ENCODE measurements at regions not wholly inside any gene's neighbourhood (a gene's known extent, or its start where the extent isn't known, plus 50 kb on each side); places are given as distances from the start of the nearest gene placed in this dataset.

DNA sequence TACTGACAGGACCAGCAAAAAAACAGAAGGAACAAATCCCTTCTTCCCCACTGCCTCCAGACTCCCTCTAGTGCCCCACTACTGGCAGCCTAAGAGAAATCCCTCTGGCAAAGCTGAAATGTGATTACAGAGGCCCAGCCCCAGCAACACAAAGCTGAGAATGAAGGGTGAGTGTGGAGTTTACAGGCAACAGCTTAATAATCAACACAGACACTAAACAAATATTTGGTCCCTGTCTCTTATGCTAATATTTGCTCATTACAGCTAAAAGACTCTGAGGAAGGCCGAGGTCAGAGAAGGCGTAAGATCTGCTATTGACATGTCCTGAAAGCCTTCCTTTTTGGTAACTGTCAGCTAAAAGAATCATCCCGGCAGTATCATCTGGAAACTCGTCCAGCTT, 308.5 kb upstream of the RASGRP1 start:
- 89 to 93% methylated on average over 3 to 4 of the region's 4 CpGs for WGBS, 2 experiments (ENCODE audit: insufficient coverage in 2 of 2)
- Histone ChIP-seq H3K4me1 (ENCODE audit: control insufficient read depth, insufficient read depth, low read length, poor library complexity, severe bottlenecking) (peaks cover 3% of the 10 kb centered on the region), H3K4me3 (ENCODE audit: extremely low read depth, insufficient read depth, low read length, poor library complexity, severe bottlenecking) (no peak overlapping the region), H3K27ac (ENCODE audit: low read depth, low read length, severe bottlenecking) (no peak overlapping the region), H3K36me3 (ENCODE audit: control insufficient read depth, insufficient read depth, low read length) (no peaks in the 10 kb centered on the region), H3K9me3 (ENCODE audit: control insufficient read depth, low read length) (no peaks in the 10 kb centered on the region)

DNA sequence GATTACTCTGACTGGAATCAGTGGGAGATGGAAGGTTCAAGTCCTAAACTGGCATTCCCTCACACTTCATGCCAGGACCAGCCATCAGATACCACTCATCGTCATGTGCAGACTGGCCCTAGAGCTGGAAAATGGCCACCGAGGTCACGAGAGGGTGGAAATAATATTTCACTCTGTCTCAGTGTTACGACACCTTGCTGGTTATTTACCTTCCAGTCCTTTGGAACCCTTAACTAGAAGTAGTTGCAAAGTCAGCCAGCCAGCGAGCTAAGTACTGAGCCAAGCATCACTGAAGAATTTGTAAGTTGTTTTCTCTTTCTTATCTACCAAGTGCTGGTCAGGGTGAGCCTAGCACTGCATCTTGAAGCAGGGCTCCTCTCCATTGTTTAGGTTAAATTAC, 309.9 kb upstream of the RASGRP1 start:
- Histone ChIP-seq H3K9me3 (ENCODE audit: control insufficient read depth, low read length) (no peaks in the 10 kb centered on the region), H3K36me3 (ENCODE audit: control insufficient read depth, insufficient read depth, low read length) (no peaks in the 10 kb centered on the region), H3K4me1 (ENCODE audit: control insufficient read depth, insufficient read depth, low read length, poor library complexity, severe bottlenecking) (no peaks in the 10 kb centered on the region), H3K27ac (ENCODE audit: low read depth, low read length, severe bottlenecking) (no peak overlapping the region), H3K4me3 (ENCODE audit: extremely low read depth, insufficient read depth, low read length, poor library complexity, severe bottlenecking) (no peak overlapping the region)
- WGBS, 2 experiments (ENCODE audit: insufficient coverage in 2 of 2): 94 to 95% methylated on average over 4 to 5 of the region's 5 CpGs

DNA sequence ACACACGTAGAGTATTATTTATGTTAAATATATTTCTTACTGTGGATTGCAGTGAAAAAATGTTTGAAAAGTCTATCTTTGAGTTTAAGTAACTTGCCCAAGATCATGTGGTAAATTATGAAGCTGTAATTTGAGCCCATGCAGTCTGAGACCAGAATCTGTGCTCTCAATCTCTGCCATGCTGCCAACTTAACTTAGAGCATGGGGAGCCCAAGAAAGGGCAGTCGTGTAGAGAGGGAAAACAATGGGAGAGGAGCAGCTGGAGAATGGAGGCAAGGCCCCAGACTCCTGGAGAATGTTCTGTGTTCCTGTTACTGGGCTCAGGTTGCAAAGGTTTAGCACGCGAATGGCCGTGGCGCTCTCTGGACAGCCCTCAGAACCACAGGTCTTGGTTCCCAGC, 311.6 kb upstream of the RASGRP1 start:
- Histone ChIP-seq H3K27ac (ENCODE audit: low read depth, low read length, severe bottlenecking) (no peak overlapping the region), H3K9me3 (ENCODE audit: control insufficient read depth, low read length) (no peaks in the 10 kb centered on the region), H3K4me3 (ENCODE audit: extremely low read depth, insufficient read depth, low read length, poor library complexity, severe bottlenecking) (no peak overlapping the region), H3K36me3 (ENCODE audit: control insufficient read depth, insufficient read depth, low read length) (no peaks in the 10 kb centered on the region), H3K4me1 (ENCODE audit: control insufficient read depth, insufficient read depth, low read length, poor library complexity, severe bottlenecking) (no peaks in the 10 kb centered on the region)
- WGBS, 2 experiments (ENCODE audit: insufficient coverage in 2 of 2): 84% methylated on average over 6 of the region's 6 CpGs

DNA sequence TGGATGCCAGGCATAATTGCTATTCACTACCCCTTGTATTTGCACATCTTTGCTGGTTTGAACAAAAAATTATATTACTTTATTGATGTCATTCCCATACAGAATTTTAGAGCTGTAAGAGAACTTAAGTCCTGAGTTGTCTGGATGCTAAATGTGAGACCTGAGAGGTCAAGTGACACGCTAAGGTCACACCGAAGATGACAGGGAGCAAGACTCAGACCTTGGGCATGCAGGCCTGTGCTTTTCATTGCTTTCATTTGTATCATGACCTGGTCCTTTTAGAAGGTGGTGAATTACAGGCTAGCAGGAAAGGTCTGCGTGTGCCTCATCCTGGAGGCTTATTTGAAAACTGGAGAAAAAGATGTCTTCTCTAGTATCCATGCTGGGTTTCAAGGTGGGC, 312.0 kb upstream of the RASGRP1 start:
- 100% methylated on average over 2 to 3 of the region's 3 CpGs for WGBS, 2 experiments (ENCODE audit: insufficient coverage in 2 of 2)
- no peaks in the 10 kb centered on the region for H3K9me3 ChIP-seq (ENCODE audit: control insufficient read depth, low read length)
- no peaks in the 10 kb centered on the region for H3K36me3 ChIP-seq (ENCODE audit: control insufficient read depth, insufficient read depth, low read length)
- H3K4me3 ChIP-seq (ENCODE audit: extremely low read depth, insufficient read depth, low read length, poor library complexity, severe bottlenecking): no peak overlapping the region
- no peak overlapping the region for H3K27ac ChIP-seq (ENCODE audit: low read depth, low read length, severe bottlenecking)
- H3K4me1 ChIP-seq (ENCODE audit: control insufficient read depth, insufficient read depth, low read length, poor library complexity, severe bottlenecking): no peaks in the 10 kb centered on the region

DNA sequence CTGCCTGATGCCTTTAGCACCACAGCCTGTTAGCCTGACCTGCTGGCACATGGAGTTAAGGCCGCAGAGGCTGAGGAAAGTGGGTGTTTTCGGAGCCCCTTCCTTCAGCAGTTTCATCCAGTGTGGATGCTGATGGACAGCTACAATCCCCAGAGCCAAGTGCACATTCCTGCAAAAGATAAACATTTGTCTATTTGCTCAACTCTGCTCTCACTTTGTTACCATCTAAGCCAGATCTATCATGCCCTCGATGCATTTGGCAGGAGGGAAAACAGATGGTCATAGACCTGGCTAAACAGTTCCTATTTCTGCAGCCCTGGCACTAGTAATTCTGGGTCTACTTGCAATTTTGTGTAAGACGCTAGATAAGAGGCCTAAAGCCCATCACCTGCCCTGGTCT, 312.9 kb upstream of the RASGRP1 start:
- H3K36me3 ChIP-seq (ENCODE audit: control insufficient read depth, insufficient read depth, low read length): no peaks in the 10 kb centered on the region
- WGBS, 2 experiments (ENCODE audit: insufficient coverage in 2 of 2): 93 to 96% methylated on average over 4 of the region's 4 CpGs

DNA sequence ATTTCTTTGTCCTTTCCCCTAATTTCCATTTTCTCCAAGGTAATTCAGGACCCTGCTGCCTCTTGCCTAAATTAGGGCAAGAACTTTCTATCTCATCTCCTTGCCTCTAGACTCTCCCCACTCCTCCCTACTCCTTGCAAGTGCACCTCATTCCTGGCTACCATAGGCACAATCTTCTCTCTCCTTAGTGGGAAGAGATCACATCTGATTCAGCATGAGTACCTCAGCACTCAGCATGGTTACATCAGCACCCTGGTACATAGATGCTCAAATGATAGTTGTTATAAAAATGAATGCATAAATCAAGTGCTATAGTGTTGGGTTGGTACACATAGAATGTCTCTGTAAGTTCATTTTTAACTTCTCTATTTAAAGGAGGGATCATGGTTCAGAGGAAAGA, 313.4 kb upstream of the RASGRP1 start:
- no peak overlapping the region for H3K4me3 ChIP-seq (ENCODE audit: extremely low read depth, insufficient read depth, low read length, poor library complexity, severe bottlenecking)
- no peaks in the 10 kb centered on the region for H3K36me3 ChIP-seq (ENCODE audit: control insufficient read depth, insufficient read depth, low read length)
- H3K9me3 ChIP-seq (ENCODE audit: control insufficient read depth, low read length): no peaks in the 10 kb centered on the region
- no peak overlapping the region for H3K27ac ChIP-seq (ENCODE audit: low read depth, low read length, severe bottlenecking)
- H3K4me1 ChIP-seq (ENCODE audit: control insufficient read depth, insufficient read depth, low read length, poor library complexity, severe bottlenecking): no peaks in the 10 kb centered on the region

More for the DNA sequence above, 312.9 kb upstream of the RASGRP1 start:
- Histone ChIP-seq H3K4me3 (ENCODE audit: extremely low read depth, insufficient read depth, low read length, poor library complexity, severe bottlenecking) (no peak overlapping the region), H3K9me3 (ENCODE audit: control insufficient read depth, low read length) (no peaks in the 10 kb centered on the region), H3K4me1 (ENCODE audit: control insufficient read depth, insufficient read depth, low read length, poor library complexity, severe bottlenecking) (no peaks in the 10 kb centered on the region), H3K27ac (ENCODE audit: low read depth, low read length, severe bottlenecking) (no peak overlapping the region)

DNA sequence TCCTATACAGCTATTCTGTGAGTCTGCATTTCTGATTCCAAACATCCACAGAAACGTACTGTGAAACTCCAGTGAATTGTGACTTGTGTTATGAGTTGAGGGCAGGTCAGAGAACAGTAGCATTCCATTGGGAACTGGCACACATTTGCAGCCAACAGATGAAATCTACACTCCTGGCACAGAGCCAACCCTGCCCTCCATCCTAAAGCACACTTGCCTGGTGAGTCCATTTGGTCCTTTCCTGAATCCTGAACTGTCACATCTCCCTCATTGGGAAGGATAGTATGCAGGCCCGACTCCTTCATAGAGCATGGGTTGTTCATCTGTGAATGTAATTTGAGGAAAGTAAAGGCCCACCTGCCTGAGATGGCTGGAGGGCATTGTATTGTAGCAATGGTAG, 314.3 kb upstream of the RASGRP1 start:
- no peak overlapping the region for H3K4me3 ChIP-seq (ENCODE audit: extremely low read depth, insufficient read depth, low read length, poor library complexity, severe bottlenecking)
- no peak overlapping the region for H3K27ac ChIP-seq (ENCODE audit: low read depth, low read length, severe bottlenecking)
- 100% methylated on average over 1 of the region's 2 CpGs; no CpG with 5 or more reads in 1 of the 2 experiments for WGBS, 2 experiments (ENCODE audit: insufficient coverage in 2 of 2)
- no peaks in the 10 kb centered on the region for H3K36me3 ChIP-seq (ENCODE audit: control insufficient read depth, insufficient read depth, low read length)
- peaks cover 5% of the 10 kb centered on the region for H3K4me1 ChIP-seq (ENCODE audit: control insufficient read depth, insufficient read depth, low read length, poor library complexity, severe bottlenecking)
- H3K9me3 ChIP-seq (ENCODE audit: control insufficient read depth, low read length): no peaks in the 10 kb centered on the region

DNA sequence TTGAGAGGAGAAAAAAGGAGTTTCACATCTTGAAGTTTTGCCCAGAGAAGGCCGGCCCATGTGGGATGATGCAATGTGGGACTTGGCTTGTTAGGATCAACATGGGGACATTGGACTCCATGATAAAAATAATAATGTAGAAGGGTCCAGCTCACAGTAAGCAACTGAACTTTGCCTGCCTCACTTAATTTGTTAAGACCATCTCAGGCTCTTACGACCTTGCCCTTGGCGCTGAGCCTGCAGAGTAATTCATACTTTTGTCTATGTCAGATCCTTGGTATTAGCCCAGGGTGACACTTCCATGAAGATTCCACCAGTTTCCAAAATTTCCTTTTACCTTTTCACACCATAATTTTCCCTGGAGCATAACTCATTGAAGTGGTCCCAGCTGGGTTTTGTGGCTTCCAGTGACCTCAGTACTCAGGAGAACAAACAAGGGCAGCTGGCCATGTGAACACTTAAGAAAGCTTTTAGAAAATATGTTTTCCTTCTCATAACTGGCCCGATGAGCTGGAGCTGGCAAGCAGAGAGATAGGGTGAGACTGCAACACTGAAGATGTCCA, 315.4 kb upstream of the RASGRP1 start:
- no peaks in the 10 kb centered on the region for H3K36me3 ChIP-seq (ENCODE audit: control insufficient read depth, insufficient read depth, low read length)
- 91 to 93% methylated on average over 4 of the region's 4 CpGs for WGBS, 2 experiments (ENCODE audit: insufficient coverage in 2 of 2)
- H3K9me3 ChIP-seq (ENCODE audit: control insufficient read depth, low read length): no peaks in the 10 kb centered on the region
- H3K27ac ChIP-seq (ENCODE audit: low read depth, low read length, severe bottlenecking): no peak overlapping the region
- no peak overlapping the region for H3K4me3 ChIP-seq (ENCODE audit: extremely low read depth, insufficient read depth, low read length, poor library complexity, severe bottlenecking)
- peaks cover 5% of the 10 kb centered on the region for H3K4me1 ChIP-seq (ENCODE audit: control insufficient read depth, insufficient read depth, low read length, poor library complexity, severe bottlenecking)

DNA sequence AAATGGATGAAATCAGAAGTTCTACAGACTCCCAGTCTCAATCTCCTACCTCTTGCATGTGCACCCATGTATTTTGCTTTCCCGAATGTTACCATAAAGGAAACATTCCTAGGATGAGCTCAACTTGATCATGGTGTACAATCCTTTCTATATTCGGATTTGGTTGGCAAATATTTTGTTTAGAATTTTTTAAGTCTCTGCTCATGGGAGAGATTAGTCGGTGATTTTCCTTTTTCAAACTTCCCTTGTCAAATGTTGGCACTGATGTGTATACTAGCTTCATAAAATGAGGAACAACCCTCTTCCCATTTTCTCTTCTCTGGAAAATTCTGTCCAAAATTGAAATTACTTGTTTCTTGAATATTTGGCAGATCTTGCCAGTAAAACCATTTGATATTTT, 317.6 kb upstream of the RASGRP1 start:
- no peak overlapping the region for H3K4me3 ChIP-seq (ENCODE audit: extremely low read depth, insufficient read depth, low read length, poor library complexity, severe bottlenecking)
- no peaks in the 10 kb centered on the region for H3K36me3 ChIP-seq (ENCODE audit: control insufficient read depth, insufficient read depth, low read length)
- no peaks in the 10 kb centered on the region for H3K9me3 ChIP-seq (ENCODE audit: control insufficient read depth, low read length)
- no peak overlapping the region for H3K27ac ChIP-seq (ENCODE audit: low read depth, low read length, severe bottlenecking)
- peaks cover 19% of the 10 kb centered on the region for H3K4me1 ChIP-seq (ENCODE audit: control insufficient read depth, insufficient read depth, low read length, poor library complexity, severe bottlenecking)
- 100% methylated on average over 1 of the region's 3 CpGs for WGBS, 2 experiments (ENCODE audit: insufficient coverage in 2 of 2)

DNA sequence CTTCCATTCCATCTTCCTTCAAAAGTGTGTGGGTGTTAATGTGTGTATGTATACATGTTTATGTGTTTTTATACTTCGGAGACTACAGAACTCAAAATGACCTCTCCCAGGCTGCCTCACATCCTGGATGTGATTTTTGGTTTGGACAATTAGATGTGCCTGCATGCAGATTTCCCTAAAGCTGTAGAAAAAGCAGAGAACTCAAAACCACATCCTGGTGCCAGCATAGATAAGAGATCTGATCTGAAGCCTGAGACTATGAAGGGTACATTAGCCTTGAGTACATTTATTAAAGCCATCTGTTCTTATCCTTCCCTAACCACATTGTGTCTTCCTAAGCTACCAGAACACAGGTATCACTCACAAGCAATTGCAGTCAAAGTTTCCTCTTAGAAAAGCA, 319.4 kb upstream of the RASGRP1 start:
- no peak overlapping the region for H3K4me3 ChIP-seq (ENCODE audit: extremely low read depth, insufficient read depth, low read length, poor library complexity, severe bottlenecking)
- no peaks in the 10 kb centered on the region for H3K36me3 ChIP-seq (ENCODE audit: control insufficient read depth, insufficient read depth, low read length)
- WGBS, 2 experiments (ENCODE audit: insufficient coverage in 2 of 2): no CpG with 5 or more reads among the region's 1 CpG
- H3K9me3 ChIP-seq (ENCODE audit: control insufficient read depth, low read length): no peaks in the 10 kb centered on the region
- H3K4me1 ChIP-seq (ENCODE audit: control insufficient read depth, insufficient read depth, low read length, poor library complexity, severe bottlenecking): peaks cover 19% of the 10 kb centered on the region
- peak overlapping the region; percentile 2 for H3K27ac ChIP-seq (ENCODE audit: low read depth, low read length, severe bottlenecking)

DNA sequence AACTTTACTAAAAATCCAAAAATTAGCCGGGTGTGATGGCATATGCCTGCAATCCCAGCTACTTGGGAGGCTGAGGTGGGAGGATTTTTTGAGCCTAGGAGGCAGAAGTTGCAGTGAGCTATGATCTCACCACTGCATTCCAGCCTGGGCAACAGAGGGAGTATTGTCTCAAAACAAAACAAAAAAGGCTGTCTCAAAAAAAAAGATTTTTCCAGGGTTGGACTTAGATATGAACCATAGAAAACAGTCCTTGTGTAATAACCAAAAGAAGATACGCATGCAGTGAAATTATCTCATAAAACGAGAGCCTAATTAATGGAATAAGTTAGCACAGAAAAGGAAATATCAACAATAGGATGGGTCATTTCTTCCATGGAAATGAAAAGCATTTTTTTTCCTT, 320.4 kb upstream of the RASGRP1 start:
- H3K4me1 ChIP-seq (ENCODE audit: control insufficient read depth, insufficient read depth, low read length, poor library complexity, severe bottlenecking): peaks cover 19% of the 10 kb centered on the region
- WGBS, 2 experiments (ENCODE audit: insufficient coverage in 2 of 2): 61 to 89% methylated on average over 2 to 3 of the region's 3 CpGs
- no peak overlapping the region for H3K4me3 ChIP-seq (ENCODE audit: extremely low read depth, insufficient read depth, low read length, poor library complexity, severe bottlenecking)
- peak overlapping the region; percentile 85 for H3K27ac ChIP-seq (ENCODE audit: low read depth, low read length, severe bottlenecking)
- no peaks in the 10 kb centered on the region for H3K9me3 ChIP-seq (ENCODE audit: control insufficient read depth, low read length)
- H3K36me3 ChIP-seq (ENCODE audit: control insufficient read depth, insufficient read depth, low read length): no peaks in the 10 kb centered on the region

Measured in mesodermal cell (in vitro differentiated cells).